ENCODE measurements at regions not wholly inside any gene's neighbourhood (a gene's known extent, or its start where the extent isn't known, plus 50 kb on each side); places are given as distances from the start of the nearest gene placed in this dataset.

DNA sequence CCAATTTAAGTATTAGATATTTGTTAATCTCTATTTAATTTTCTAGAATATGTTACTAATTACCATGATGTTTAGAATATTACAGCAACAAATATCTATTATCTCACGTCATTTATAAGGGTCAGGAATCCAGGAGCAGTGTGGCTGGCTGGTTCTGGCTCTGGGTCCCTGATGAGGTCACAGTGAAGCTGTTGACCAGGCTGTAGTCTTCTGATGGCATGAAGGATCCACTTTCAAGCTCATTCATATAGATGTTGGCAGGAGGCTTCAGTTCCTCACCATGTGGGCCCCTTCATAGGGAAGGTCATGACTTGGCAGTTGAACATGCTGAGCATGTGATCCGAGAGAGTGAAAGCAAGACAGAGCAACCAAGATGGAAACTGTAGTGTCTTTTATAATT, 375.6 kb downstream of the ATP23 start:
- Histone ChIP-seq H3K9me3 (ENCODE audit: control insufficient read depth, insufficient read depth, low read length) (no peaks in the 10 kb centered on the region), H3F3A (ENCODE audit: control insufficient read depth, insufficient read depth) (no peaks in the 10 kb centered on the region)
- no peak for TF ChIP-seq EZH2phosphoT487 (IDR thresholded peaks at IDR 0.05; ENCODE audit: borderline replicate concordance, low read length)
- TF ChIP-seq, protein P1, sequence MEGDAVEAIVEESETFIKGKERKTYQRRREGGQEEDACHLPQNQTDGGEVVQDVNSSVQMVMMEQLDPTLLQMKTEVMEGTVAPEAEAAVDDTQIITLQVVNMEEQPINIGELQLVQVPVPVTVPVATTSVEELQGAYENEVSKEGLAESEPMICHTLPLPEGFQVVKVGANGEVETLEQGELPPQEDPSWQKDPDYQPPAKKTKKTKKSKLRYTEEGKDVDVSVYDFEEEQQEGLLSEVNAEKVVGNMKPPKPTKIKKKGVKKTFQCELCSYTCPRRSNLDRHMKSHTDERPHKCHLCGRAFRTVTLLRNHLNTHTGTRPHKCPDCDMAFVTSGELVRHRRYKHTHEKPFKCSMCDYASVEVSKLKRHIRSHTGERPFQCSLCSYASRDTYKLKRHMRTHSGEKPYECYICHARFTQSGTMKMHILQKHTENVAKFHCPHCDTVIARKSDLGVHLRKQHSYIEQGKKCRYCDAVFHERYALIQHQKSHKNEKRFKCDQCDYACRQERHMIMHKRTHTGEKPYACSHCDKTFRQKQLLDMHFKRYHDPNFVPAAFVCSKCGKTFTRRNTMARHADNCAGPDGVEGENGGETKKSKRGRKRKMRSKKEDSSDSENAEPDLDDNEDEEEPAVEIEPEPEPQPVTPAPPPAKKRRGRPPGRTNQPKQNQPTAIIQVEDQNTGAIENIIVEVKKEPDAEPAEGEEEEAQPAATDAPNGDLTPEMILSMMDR (IDR thresholded peaks at IDR 0.05; ENCODE audit: low read depth, low read length, poor library complexity, severe bottlenecking), result no peak

DNA sequence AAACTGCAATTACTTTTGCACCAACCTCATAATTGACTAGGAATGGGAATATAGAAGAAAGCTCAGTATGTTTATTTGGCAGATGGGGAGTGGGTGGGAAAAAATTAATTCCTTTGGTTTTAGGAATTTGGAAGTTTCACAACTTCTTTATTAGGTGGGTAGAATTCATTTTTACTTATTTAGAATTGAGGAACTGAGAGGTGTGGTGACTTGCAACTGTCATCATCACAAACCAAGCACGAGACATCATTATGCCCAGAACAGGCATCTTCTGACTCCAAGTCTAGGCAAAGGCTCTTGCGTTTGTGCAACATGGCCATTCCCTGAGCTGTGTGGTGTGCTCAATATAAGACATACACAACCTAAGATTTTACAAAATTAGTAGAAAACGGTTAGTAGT, 380.0 kb downstream of the ATP23 start:
- Histone ChIP-seq H3K4me1 (ENCODE audit: control insufficient read depth, low read length) (no peaks in the 10 kb centered on the region), H4K20me1 (ENCODE audit: control insufficient read depth, insufficient read depth, low read depth, low read length) (no peaks in the 10 kb centered on the region), H3K4me2 (ENCODE audit: low read length) (no peak overlapping the region), H3K9me3 (ENCODE audit: control insufficient read depth, insufficient read depth, low read length) (no peaks in the 10 kb centered on the region), H3K9me2 (replicated peaks; ENCODE audit: control insufficient read depth, low read length) (no peaks in the 10 kb centered on the region), H3K79me2 (ENCODE audit: control insufficient read depth, low read length) (no peaks in the 10 kb centered on the region), H3F3A (ENCODE audit: control insufficient read depth, insufficient read depth) (no peaks in the 10 kb centered on the region), H3K4me3 (ENCODE audit: low read length) (no peak overlapping the region), H3K36me3 (ENCODE audit: control insufficient read depth, low read length) (no peaks in the 10 kb centered on the region), H3K27me3 (ENCODE audit: control insufficient read depth, low read length) (no peaks in the 10 kb centered on the region), H3K27ac (ENCODE audit: low read depth, low read length) (no peak overlapping the region)
- TF ChIP-seq, protein P1 (IDR thresholded peaks at IDR 0.05; ENCODE audit: low read depth, low read length, poor library complexity, severe bottlenecking), result no peak
- TF ChIP-seq EZH2phosphoT487 (IDR thresholded peaks at IDR 0.05; ENCODE audit: borderline replicate concordance, low read length), result no peak

More for the DNA sequence above, 375.6 kb downstream of the ATP23 start:
- Histone ChIP-seq H3K27ac (ENCODE audit: low read depth, low read length) (no peak overlapping the region), H3K36me3 (ENCODE audit: control insufficient read depth, low read length) (no peaks in the 10 kb centered on the region), H3K79me2 (ENCODE audit: control insufficient read depth, low read length) (no peaks in the 10 kb centered on the region), H3K9me2 (replicated peaks; ENCODE audit: control insufficient read depth, low read length) (no peaks in the 10 kb centered on the region), H4K20me1 (ENCODE audit: control insufficient read depth, insufficient read depth, low read depth, low read length) (no peaks in the 10 kb centered on the region), H3K4me1 (ENCODE audit: control insufficient read depth, low read length) (no peaks in the 10 kb centered on the region), H3K4me3 (ENCODE audit: low read length) (no peak overlapping the region), H3K4me2 (ENCODE audit: low read length) (no peak overlapping the region), H3K27me3 (ENCODE audit: control insufficient read depth, low read length) (no peaks in the 10 kb centered on the region)

DNA sequence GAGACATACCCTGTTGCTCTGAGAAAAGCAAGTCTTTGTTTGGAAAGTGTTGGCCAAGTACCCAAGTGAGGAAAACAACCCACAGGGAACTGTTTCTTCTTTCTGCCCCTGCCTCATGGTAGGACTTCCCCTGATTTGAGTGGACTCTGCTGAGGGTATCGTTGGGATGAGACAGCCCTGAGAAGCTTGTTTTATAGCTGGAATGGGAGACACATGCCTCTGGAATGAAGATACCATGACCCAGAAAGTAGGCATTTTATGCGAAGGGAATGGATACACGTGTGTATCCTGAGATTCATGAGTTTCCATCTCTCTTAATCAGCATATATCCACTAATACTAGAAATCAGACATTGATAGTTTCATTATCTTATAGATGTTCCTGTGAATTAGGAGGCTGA, 382.3 kb downstream of the ATP23 start:
- no peak overlapping the region for H3K4me3 ChIP-seq (ENCODE audit: low read length)
- H3K27me3 ChIP-seq (ENCODE audit: control insufficient read depth, low read length), result no peaks in the 10 kb centered on the region
- H3K79me2 ChIP-seq (ENCODE audit: control insufficient read depth, low read length), result no peaks in the 10 kb centered on the region
- TF ChIP-seq, protein P1 (IDR thresholded peaks at IDR 0.05; ENCODE audit: low read depth, low read length, poor library complexity, severe bottlenecking), result no peak
- no peak for TF ChIP-seq EZH2phosphoT487 (IDR thresholded peaks at IDR 0.05; ENCODE audit: borderline replicate concordance, low read length)
- no peaks in the 10 kb centered on the region for H3F3A ChIP-seq (ENCODE audit: control insufficient read depth, insufficient read depth)
- H3K27ac ChIP-seq (ENCODE audit: low read depth, low read length), result no peak overlapping the region
- H3K4me2 ChIP-seq (ENCODE audit: low read length), result no peak overlapping the region
- no peaks in the 10 kb centered on the region for H3K36me3 ChIP-seq (ENCODE audit: control insufficient read depth, low read length)
- no peaks in the 10 kb centered on the region for H3K9me2 ChIP-seq (replicated peaks; ENCODE audit: control insufficient read depth, low read length)
- no peaks in the 10 kb centered on the region for H3K4me1 ChIP-seq (ENCODE audit: control insufficient read depth, low read length)
- H4K20me1 ChIP-seq (ENCODE audit: control insufficient read depth, insufficient read depth, low read depth, low read length), result no peaks in the 10 kb centered on the region
- no peaks in the 10 kb centered on the region for H3K9me3 ChIP-seq (ENCODE audit: control insufficient read depth, insufficient read depth, low read length)

DNA sequence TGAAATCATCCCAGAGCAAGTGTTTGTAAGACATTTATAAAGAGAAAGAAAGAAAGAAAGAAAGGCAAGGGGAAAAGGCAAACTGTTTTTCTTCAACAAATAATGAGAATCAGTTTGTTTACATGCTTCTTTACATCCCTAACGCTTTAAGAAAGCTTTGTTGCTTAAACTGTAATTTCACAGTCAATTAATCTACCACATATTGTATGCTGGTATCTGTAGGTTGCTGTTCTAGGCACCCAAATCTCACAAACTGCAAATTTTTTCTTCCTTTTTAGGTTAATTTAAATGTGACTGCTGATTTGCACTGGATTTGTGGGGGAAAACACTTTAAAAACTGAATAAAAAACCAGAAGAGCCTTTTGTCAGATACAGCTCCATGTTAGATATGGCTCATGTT, 384.2 kb downstream of the ATP23 start:
- TF ChIP-seq EZH2phosphoT487 (IDR thresholded peaks at IDR 0.05; ENCODE audit: borderline replicate concordance, low read length), result no peak
- TF ChIP-seq, protein P1 (IDR thresholded peaks at IDR 0.05; ENCODE audit: low read depth, low read length, poor library complexity, severe bottlenecking), result no peak
- Histone ChIP-seq H3K9me3 (ENCODE audit: control insufficient read depth, insufficient read depth, low read length) (no peaks in the 10 kb centered on the region), H3K36me3 (ENCODE audit: control insufficient read depth, low read length) (no peaks in the 10 kb centered on the region), H4K20me1 (ENCODE audit: control insufficient read depth, insufficient read depth, low read depth, low read length) (no peaks in the 10 kb centered on the region), H3K4me2 (ENCODE audit: low read length) (no peak overlapping the region), H3K27ac (ENCODE audit: low read depth, low read length) (no peak overlapping the region), H3K79me2 (ENCODE audit: control insufficient read depth, low read length) (no peaks in the 10 kb centered on the region), H3K9me2 (replicated peaks; ENCODE audit: control insufficient read depth, low read length) (no peaks in the 10 kb centered on the region), H3K4me1 (ENCODE audit: control insufficient read depth, low read length) (no peaks in the 10 kb centered on the region), H3K4me3 (ENCODE audit: low read length) (no peak overlapping the region), H3F3A (ENCODE audit: control insufficient read depth, insufficient read depth) (no peaks in the 10 kb centered on the region), H3K27me3 (ENCODE audit: control insufficient read depth, low read length) (no peaks in the 10 kb centered on the region)

Measured in DOHH2 (cell line).